GM19035 (cell line): ENCODE measurements at regions not wholly inside any gene's neighbourhood (a gene's known extent, or its start where the extent isn't known, plus 50 kb on each side); places are given as distances from the start of the nearest gene placed in this dataset.

Experiments used
- ATAC-seq: cut with Tn5 transposase; IDR thresholded peaks from one replicate; pipeline ENCODE4 v1.9.1; 2021; ENCODE audit not compliant: unreplicated experiment

DNA sequence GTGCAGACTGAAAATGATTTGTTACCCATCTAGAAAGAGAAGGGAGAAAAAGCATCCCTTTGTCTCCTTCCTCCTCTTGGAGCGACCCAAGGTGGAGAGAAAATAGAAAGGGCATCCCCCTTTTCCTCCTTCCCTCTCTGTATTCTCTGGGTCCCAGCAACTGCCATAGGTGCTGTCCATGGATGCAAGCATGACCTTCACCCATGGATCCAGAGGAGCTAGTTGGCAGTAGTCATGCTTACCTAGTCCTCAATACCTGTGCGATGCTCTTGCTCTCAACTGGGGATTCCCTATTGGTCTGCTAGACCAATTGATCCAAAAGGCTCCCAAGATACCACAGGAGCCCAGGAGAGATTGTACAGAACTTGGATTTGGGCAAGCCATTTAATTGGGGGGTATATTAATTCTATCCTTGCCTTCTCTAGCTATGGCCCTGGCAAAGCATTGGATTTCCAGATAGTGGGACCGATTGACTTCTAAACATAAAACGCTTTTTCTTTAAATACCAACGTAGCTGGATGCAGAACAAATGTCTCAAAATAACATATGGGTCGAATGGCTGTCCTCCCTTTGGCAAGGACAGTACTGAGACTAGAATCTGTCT lies 547.8 kb upstream of the IGFBP3 start:
- no peak for ATAC-seq

DNA sequence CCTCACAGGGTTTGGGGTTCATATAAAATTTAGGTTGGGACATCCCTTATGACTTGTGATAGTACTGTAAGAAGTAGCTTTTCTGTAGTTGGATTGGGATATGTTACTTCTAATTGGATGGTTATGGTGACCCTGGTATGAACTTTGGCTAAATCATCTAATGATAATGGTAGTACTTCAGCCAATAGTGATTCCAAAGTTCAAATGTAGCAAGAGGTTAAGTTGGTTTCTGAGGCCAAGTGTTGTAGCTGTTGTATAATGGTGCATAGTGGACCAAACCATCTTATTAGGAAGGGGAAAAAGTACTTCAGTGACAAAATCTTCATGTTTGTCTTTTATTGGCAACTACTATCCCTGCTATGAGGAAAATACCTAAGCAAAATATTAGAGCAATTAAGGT lies 542.1 kb upstream of the IGFBP3 start:
- ATAC-seq: no peak

DNA sequence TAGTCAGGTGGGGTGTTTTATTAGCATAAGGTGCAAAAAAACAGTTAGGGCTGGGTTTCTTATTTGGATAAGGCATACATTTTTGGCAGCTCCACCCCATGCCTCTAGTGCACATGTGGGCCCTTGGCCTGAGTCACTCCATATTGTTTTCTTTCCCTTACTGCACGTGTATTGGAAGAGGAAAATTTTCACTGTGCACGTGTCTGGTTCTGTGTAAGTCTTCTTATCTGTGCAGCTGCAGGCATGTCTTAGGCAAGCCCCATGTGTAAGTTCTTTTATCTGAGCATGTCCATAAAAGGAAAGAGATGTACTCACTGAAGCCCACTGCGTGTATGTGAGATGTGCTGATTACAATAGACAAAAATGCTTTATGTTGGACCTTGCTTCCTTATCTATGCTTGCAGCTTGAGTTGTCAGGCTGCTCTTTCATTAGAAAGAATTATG lies 540.3 kb upstream of the IGFBP3 start:
- ATAC-seq: no peak

DNA sequence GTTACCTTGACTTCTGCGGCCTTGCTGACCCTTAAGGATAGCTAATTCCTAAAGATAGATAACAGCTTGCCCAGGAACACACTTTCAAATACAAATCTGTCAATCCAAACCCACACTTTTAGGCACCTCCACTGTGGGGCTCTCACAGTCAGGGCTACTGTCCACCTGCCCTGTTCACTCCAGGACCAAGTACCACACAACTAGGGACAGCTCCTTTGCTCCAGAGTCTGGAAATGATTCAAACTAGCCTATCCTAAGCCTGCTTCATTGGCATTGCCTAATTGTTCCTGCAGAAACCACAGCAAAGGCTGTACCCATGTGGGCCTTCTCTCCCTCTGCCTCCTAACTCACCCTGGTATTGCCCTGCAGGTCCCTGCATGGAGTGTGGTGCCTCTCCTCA lies 538.9 kb upstream of the IGFBP3 start:
- ATAC-seq: no peak

DNA sequence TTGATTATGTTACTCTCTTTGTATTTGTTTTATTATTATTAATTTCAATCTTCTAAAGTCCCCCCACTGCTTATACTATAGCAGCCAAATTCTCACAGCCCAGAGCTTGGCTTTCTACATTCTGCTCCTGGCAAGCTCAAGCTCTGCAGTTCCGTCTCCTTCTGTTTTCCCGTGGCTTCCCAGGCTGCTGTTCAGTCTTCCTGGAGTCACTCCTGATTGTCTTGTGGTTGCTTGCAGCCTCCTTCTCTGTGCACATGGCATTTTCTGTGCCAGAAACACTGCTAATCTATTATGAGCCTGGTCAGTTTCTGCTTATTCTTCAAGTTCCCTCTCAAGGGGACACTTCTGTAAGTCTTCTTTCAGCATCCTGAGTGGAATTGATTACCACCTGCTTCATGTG lies 533.7 kb upstream of the IGFBP3 start:
- ATAC-seq: no peak

DNA sequence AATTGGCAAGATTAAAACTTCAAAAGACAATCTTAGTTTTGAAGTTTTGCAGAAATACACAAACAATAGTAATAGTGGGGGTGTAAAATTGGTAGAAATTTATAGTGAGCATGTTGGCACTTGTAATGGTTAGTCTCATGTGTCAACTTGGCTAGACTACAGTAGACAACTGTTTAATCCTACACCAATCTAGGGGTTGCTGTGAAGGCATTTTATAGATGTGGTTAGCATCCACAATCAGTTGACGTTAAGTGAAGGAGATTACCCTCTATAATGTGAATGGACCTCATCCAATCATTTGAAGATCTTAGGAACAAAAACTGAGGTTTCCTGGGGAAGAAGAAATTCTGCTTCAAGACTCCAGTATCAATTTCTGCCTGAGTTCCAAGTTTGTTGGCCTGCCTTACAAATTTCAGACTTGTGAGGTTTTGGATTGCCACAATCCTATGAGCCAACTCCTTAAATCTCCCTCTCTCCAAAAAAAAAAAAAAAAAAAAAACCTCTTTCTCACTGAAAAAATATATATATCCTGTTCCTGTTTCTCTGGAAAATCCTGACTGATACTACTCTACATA lies 531.6 kb upstream of the IGFBP3 start:
- no peak for ATAC-seq

DNA sequence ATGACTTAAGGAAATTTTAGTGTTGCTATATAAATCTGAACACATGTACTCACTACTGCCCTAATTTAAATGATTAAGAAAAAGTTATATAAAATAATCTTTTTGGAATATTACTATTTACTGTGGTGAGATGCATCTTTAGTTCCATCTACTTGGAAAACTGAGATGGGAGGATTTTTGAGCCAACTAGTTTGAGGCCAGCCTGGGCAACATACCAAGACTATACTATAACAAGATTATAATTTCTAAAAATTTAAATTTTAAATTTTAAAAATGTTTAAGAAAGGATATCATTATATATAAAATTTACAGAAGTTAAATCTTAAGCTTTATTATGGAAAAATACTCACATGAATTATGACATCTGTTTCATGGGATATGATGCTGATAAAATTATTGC lies 530.8 kb upstream of the IGFBP3 start:
- ATAC-seq: no peak

DNA sequence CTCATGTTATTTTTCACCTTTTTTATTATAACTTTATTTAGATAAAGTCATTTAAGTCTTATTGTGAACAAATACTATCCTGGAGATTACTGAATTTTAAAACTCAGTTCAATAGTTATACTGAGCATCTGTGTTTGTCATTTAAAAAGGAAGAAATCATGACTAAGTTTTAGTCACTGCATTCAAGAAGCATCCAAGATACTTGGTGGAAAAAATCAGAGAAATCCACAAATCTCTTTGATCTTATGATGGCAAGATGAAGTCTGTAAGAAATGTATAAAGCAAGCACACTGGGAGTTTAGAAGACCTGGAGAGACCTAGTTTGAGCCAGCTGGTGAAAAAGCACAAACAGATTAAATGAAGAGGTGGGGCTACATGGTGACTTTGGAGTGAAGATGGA lies 529.8 kb upstream of the IGFBP3 start:
- ATAC-seq: no peak

DNA sequence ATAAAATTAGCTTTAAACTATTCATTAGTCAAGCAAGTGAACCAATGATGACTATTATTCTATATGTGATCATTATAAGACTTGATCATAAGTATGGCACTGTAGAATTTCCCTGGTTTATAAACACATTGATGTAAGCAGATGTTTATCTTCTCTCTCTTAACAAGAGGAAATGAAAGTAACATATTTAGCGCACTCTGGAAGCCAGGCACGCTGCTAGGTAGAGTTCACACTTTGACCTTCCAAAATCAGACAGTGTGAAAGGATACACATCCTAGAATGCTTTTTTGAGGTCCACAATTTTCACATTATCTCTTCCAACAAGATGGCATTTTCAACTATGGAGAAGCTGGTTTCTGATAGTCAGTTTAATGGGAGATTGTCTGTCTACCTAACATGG lies 529.4 kb upstream of the IGFBP3 start:
- ATAC-seq: no peak

DNA sequence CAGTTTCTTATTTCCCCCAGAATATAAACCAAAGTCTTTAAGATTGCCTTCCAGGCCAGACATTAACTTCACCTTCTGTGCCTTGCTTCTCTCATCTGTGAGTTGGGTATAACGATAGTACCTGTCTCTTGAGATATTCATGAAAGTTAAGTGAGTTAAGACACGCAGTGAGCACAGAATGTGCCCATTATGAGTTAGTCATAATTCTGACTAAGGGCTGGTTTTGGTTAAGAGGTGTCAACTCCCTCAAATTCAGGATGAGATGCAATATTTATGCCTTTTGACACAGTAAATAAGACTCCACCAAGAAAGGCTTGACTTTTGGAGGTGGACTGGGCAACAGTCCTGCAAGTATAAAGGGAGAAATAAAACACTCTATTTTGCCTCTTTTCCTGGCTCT lies 528.7 kb upstream of the IGFBP3 start:
- no peak for ATAC-seq

DNA sequence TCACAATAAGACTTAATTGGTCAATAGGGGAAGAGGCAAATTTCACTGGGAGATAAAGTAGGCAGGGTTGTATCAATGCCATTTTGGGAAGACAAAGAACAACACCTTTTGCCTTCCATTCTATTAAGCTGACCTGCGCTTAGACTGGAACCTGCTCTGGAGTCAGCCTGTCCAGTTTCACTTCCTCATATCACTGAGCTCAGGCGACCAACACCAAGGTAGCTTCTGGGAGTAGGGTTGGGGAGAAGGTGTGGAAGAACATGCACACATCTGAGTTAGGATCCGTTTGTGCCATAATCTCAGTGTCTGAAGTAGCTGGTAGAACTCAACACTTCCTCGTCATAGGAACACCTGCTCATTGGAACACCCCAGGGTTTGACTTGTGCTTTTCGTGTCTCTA lies 527.4 kb upstream of the IGFBP3 start:
- ATAC-seq: no peak

DNA sequence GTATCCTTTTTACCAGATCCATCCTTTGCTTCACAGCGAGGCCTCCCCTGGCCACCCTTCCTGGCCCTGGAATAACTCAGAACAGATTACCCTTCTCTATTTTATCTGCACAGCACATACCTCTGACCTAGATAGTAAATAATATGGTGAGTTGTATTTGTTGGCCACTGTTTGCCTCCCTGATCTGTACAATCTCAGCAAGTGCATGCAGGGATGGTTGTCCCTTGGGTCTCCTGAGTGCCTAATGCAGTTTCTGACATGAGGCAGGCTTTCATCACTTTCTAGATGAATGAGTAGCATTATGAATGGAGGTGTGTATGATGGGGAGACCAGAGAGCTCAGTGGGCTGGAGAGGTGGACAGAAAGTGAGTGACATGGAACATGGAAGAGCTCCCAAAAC lies 525.1 kb upstream of the IGFBP3 start:
- no peak for ATAC-seq

DNA sequence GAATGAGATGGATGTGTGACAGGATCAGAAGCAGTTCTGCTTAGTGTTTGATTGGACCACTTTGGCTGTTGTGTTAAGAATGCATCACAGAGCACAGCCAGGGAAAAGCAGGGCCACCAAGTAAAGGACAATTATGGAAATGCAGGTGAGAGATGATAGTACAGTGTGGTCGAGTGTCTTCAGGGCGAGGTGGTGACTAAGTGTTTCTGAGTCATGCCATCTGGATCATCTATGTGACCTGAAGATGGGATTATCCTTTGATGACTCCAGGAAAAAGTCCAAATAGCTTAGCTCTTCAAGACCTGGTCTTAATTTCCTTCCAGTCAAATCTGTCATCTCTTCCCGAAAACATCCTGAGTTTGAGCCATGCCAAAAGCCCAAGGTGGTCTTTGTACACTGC lies 523.2 kb upstream of the IGFBP3 start:
- no peak for ATAC-seq

DNA sequence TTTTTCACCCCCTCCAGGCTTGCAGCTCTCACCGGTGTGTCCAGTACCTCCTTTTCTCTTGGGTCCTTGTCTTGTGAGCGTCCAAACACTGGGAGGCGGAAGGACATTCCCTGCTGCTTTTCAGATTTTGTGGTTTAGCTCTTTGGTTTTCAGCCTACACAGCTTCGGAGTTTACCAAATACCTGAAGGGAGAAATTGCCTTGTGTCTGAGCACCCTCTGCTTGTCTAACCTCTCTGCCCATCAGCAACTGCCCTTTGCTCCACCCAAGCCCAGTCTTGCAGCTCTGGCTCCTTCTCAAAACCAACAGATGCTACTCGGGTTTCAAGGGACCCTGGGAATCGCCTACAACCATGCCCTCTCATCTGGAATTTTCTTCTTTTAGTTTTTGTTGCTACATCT lies 519.1 kb upstream of the IGFBP3 start:
- no peak for ATAC-seq

DNA sequence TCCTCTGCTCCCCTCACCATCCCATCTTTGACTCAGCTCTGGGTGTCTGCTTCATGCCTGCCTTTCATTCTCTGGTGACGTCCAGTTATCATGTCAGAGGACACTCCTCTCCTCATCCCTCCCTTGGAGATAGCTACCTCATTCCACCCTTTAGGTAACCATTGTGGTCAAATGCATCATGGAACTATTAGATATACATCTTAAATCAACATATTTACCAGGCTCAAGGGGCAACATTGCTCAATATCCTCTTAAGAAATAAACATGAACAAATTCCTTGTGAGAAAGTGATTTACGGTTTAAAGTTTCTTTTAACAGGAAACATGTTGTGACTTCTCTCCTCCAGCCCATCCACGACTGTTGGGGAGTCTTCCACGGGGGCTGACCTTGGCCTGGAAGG lies 511.6 kb upstream of the IGFBP3 start:
- ATAC-seq: no peak

DNA sequence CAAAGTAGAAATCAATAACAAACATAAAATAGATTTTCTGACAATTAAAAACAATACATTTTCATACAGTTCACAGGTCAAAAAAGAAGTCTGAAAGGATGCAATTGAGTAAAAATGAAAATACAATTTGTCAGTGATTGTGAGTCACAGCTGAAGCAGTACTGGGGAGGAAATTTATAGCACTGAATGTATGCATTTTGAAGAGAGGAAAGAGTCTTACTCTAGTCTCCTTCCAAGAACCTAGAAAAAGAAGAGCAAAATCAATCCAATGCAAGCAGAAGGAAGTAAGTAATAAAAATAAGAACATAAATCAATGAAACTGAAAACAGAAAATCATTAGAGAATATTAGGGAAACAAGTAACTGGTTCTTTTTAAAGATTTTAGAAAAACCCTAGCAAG lies 507.2 kb upstream of the IGFBP3 start:
- ATAC-seq: no peak

DNA sequence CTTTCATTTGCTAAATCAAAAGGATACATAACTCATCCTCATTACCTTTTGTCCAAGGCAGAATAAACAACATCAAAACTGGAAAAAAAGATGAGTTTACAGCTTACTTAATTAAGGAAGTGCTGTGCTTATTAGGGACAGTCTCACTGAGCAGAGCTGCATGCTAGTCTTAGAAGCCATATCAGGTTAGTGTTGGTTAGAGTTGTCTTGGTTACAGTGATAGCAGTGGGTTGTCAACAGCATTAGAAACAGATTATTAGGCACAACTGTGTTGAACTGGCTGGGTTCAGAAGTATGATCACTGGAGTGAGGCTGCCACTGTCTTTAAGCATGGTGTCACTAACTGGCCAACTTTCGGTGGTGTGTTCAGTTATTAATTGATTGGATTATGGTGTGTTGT lies 503.9 kb upstream of the IGFBP3 start:
- ATAC-seq: no peak

DNA sequence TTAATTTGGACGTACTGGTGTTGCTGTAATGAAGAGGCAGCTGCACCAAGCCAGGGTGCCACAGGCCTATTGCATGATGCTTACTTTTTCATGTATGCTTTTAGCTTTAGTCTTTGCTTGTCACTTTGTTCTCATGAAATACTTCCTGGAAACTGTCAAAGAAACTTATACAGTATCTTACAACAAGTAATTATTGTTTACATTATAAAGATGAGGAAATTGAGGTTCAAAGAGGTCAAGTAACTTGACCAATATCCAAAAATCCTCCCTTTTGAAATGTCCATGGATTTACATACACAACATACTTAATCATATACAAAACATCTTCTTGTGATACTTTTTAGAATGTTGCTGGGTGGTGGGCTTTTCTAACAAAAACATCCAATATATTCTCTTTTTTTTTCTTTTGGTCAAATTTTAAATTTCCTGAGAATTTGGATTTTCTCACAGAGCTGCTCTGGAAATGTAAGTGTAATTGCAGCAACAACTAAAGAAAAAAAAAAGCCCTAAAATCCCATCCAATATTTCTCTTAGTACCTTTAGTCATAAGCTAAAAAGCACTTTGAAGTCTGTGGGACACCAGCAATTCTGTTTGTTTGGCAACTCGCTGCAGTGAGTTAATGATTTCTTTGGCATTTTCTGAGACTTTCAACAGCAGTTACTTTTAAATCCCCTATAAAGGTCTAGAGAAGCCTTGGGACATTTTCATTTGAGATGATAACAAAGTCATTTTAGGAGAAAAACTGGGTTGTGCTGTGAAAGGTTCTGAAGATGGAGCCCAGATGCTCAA lies 500.6 kb upstream of the IGFBP3 start:
- no peak for ATAC-seq

DNA sequence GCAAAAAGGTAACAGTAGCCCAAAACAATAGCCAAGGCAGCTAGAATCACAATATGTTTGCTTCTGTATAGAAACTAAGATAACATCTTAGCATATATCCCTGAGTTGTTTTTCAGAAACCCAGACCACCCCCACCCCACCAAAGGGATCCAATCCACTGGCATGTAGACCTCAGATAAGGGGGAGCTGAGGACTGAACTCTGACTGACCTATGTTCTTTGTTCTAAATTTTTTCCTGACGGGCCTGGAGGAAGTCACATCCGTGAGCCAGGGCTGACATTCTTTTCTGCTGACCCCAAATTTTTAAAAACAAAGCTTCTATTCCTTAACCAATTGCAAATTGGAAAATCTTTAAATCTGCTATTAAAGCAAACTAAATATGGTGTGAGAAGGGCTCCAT lies 493.9 kb upstream of the IGFBP3 start:
- ATAC-seq: no peak

DNA sequence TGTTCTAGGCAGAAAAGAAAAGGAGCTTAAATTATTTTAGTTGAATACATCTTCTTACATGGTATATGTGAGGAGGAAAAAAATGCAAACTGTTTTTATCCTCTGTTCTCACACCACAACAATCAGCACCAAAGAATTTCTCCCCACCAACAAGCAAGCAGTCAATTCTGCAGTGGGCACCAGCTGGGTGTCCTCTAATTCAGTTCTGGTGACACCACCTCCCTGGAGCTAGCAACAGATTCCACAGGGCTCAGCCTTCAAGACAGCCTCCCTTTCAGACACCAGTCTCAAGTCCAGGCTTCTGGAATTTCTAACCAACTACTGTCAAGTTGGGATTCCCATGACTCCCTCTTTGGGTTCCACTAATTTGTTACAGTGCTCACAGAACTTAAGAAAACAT lies 490.2 kb upstream of the IGFBP3 start:
- no peak for ATAC-seq

DNA sequence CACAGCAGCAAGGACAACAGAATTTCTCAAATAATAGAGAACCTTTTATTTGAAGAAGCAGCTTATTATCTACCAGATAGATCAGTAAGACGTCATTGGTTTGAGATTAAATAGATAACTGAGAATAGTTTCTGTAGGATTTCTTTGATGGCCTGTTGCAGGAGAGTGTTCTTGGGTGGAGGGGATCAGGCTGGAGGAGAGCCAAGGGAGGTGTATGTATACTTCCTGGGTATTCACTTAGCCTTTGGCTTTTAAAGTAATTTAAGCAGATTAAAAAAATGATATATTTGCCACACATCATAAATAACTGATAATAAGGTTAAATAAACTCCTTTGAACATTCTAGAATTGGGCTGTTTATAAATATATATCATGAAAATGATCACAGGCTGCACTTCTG lies 486.1 kb upstream of the IGFBP3 start:
- no peak for ATAC-seq

DNA sequence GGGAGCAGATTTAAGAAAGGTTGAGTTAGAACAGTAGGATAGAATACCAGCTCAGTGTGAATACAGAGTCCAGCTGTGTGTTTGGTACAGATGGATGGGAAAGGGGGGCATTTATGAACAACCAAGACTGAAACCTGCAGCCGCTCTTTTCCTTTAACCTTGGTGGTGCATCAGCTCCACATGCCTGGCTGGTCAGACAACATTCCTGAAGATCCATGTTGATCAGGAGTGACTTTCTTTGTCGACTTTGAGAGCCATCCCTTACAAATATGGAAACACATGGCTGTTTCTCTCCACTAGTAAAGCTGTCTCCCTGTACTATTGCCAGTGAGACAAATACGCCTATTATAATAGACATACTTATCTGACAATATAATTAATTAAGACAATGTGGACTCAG lies 476.5 kb upstream of the IGFBP3 start:
- no peak for ATAC-seq

DNA sequence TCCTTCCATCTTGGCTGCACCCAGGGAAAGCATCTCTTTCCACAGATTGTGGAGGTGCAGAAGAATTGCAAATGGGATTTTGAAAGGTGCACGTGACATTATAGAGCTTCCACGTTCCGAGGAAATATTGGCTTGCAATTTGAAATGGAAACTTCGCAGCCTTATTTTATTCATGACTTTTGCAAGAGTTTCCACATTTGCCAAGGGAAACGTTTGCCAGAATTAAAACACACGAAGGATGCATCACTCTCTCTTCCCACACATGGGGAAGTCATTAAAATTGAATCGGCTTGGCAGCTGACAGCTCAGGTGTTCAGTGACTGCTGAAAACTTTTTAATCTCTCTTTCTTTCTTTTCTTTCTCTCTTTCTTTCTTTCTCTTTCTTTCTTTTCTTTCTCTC lies 475.4 kb upstream of the IGFBP3 start:
- no peak for ATAC-seq
